22Rv1 (cell line): ENCODE measurements at regions not wholly inside any gene's neighbourhood (a gene's known extent, or its start where the extent isn't known, plus 50 kb on each side); places are given as distances from the start of the nearest gene placed in this dataset.
"Not testable (repeated sequence)": the region's sequence is repeated elsewhere in the genome, so short reads cannot be mapped to it uniquely, and the experiment has no call there.

ENCODE experiments used
- H3K27ac ChIP-seq: fragments of 450-650 bp; 2 replicates; pipeline ENCODE4 v1.5.1; 2017
- CTCF ChIP-seq: fragments of 450-650 bp; IDR thresholded peaks from 2 replicates; pipeline ENCODE4 v1.5.1; 2017; ENCODE audit warnings: mild to moderate bottlenecking
- ZFX ChIP-seq: fragments of 450-650 bp; IDR thresholded peaks from 2 replicates; pipeline ENCODE4 v1.6.1; 2017; ENCODE audit warnings: antibody characterized with exemption, borderline replicate concordance

DNA sequence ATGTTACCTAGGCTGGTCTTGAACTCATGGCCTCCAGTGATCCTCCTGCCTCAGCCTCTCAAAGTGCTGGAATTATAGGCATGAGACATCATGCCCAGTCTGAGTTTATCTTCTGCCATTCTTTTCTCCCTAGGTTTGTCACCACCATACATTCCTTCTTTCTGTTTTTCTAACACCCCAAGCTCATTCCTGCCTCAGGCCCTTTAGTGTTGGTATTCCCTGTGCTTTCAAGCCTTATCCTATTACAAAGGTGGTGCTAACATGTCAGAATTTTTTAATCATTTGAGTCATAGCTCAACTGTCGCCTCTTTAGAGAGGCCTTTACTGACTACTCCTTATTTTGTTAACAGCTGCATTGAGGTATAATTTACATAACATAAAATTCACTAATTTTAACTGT is 221.1 kb upstream of the PRSS16 start:
- no peak overlapping the region for H3K27ac ChIP-seq
- TF ChIP-seq CTCF, result no peak
- no peak for TF ChIP-seq ZFX

DNA sequence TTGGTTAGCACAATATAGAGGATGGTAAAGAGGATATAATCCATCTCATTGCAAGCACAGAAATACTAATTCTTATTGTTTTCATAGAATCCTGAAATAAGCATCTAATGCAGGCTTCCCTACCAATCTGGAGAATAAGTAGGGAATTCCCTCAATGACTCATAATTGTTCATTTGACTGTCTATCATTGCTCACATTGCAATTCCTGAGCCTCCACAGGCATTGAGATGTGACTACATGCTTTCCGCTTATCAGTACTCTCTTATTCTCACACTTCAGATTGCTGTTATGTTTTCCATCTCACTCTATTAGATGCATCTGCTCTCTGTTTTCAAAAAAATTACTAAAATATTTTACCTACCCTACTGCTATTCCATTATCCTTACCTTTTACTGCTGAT is 216.2 kb upstream of the PRSS16 start:
- TF ChIP-seq ZFX (no peak), CTCF (no peak)
- no peak overlapping the region for H3K27ac ChIP-seq

GRCh38 chr6:27038498-27038897 is 209.0 kb upstream of the PRSS16 start:
- H3K27ac ChIP-seq, result no peak overlapping the region
- TF ChIP-seq ZFX (no peak), CTCF (no peak)

DNA sequence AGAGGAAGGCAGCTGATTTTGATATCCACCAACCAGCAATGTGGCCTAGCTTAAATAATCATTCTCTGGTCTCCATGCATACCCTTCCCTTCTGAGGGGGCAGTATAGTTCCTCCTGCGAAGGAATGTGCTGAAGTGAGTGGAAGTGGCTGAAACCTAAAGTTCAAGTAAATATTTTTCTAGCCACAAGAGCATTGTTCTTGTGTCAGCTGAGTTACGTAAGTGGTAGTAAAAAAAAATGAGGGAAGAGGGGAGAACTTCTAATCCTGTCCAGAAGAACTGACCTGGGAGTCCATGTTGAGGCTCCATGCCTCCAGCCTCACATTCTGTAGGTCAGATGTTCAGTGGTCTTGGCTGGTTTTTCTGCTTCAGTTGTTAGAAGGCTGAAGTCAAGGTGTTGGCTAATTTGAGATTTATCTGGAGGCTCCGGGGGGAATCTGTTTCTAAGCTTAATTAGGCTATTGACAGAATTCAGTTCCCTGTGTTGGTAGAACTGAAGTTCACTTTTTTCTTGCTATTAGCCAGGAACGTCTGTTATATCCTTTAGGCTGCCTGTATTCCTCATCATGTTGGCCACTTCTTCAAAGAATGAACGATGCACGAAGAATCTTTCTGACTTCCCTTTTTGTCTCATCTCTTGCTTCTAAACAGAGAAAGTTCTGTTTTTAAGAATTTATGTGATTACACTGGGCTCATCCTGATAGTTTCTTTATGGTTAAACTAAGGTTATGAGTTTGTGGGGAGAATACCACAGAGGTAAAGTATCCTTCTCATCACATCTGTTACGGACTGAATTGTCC is 207.1 kb upstream of the PRSS16 start:
- TF ChIP-seq CTCF, result no peak
- TF ChIP-seq ZFX, result no peak

GRCh38 chr6:27043244-27043643 is 204.3 kb upstream of the PRSS16 start:
- H3K27ac ChIP-seq, result no peak overlapping the region
- TF ChIP-seq CTCF, result no peak
- TF ChIP-seq ZFX, result no peak

More for the DNA sequence above, 207.1 kb upstream of the PRSS16 start:
- no peak overlapping the region for H3K27ac ChIP-seq

- H3K27ac ChIP-seq, result not testable (repeated sequence)
Observed at GRCh38 chr6:27045131-27045530, 202.4 kb upstream of the PRSS16 start.

DNA sequence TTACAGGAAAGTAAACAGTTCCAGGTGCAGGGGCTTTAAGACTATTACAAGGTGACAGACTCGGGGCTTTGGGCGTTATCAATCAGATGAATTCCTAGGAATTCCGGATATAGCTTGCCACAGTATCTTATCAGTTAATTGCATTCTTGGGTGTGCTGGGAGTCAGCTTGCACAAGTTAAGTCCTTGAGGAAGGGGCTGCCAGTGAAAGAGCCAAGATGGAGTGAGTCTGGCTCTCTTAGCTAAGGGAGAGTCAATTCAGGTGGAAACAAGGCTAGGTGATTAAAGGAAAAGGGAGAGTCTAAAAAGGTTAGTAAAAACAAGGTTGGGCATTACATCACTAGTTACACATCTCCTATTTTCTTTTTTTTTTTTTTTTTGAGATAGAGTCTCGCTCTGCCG is 199.8 kb upstream of the PRSS16 start:
- not testable (repeated sequence) for H3K27ac ChIP-seq

DNA sequence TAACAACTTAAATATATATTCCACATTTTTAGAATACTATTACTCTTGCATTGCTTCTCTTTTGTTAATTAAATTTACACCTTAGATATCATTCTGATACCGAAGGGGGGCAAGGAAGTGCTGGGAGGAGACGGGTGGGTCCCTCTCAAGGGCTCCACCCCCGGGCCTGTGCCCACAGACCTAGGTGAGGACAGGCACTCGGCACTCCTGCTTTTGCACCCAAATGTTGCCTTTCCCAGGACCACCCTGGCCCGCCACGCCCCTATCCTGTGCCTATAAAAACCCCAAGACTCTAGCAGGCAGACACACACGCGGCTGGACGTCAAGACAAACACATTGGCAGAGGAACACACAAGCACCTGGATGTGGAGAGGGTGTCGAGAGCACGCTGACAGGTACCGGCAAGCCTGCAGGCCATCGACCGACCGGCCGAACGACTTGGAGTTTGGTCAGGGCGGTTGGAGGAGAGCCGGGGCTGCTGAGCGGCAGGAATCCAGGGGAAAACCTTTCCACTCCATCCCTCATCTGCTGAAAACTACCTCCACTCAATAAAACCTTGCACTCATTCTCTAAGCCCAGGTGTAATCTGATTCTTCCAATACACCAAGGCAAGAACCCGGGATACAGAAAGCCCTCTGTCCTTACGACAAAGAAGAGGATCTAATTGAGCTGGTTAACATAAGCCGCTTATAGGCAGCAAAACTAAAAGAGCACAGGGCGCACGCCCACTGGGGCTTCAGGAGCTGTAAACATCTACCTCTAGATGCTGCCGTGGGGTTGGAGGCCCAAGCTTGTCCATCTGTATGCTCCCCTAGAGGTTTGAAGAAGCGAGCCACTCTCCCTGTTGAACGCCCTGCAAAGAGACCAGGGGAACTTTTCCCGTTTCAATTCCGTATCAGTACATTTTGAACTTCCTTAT is 197.4 kb upstream of the PRSS16 start:
- TF ChIP-seq ZFX, result no peak
- no peak for TF ChIP-seq CTCF
- no peak overlapping the region for H3K27ac ChIP-seq

DNA sequence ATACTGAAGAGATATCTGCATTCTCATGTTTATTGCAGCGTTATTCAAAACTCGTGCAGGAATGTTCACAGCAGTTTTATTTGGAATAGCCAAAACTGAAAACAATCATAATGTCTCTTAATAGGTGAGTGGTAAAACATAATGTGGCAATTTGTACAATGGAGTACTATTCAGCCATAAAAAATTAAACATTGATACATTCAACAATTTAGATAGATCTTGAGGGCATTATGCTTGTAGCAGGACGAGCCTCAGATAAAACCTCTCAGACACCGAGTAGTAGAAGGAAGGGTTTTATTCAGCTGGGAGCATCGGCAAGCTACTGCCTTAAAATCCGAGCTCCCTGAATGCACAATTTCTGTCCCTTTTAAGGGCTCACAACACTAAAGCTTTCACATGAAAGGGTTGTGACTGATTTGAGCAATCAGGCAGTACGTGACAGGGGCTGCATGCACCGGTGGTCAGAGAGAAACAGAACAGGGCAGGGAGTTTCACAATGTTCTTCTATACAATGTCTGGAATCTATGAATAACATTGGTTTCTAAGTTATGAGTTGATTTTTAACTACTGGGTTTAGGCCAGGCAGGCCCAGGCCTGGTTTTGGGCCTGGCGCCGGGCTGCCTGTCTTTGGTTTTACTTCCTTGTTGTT is 195.3 kb upstream of the PRSS16 start:
- not testable (repeated sequence) for H3K27ac ChIP-seq
